Ishikawa (cell line): ENCODE measurements at regions not wholly inside any gene's neighbourhood (a gene's known extent, or its start where the extent isn't known, plus 50 kb on each side); places are given as distances from the start of the nearest gene placed in this dataset.

Experiments used
- CEBPB ChIP-seq: IDR thresholded peaks from 2 replicates; pipeline ENCODE4 v1.6.1; 2012
- CREB1 ChIP-seq: IDR thresholded peaks from 2 replicates; pipeline ENCODE4 v1.6.1; 2012; ENCODE audit warnings: low read depth
- EGR1 ChIP-seq: IDR thresholded peaks from 2 replicates; pipeline ENCODE4 v1.6.1; 2012
- EP300 ChIP-seq: IDR thresholded peaks from 2 replicates; pipeline ENCODE4 v1.6.1; 2012; ENCODE audit warnings: borderline replicate concordance
- FOXM1 ChIP-seq: IDR thresholded peaks from 2 replicates; pipeline ENCODE4 v1.6.1; 2012; ENCODE audit warnings: low read depth, borderline replicate concordance
- NFIC ChIP-seq: IDR thresholded peaks from 2 replicates; pipeline ENCODE4 v1.6.1; 2012
- RAD21 ChIP-seq: IDR thresholded peaks from 2 replicates; pipeline ENCODE4 v1.6.1; 2012; ENCODE audit warnings: low read depth
- TAF1 ChIP-seq: IDR thresholded peaks from 2 replicates; pipeline ENCODE4 v1.6.1; 2012; ENCODE audit warnings: low read depth, mild to moderate bottlenecking
- TCF12 ChIP-seq: IDR thresholded peaks from 2 replicates; pipeline ENCODE4 v1.6.1; 2012; ENCODE audit warnings: low read depth
- TEAD4 ChIP-seq: IDR thresholded peaks from 2 replicates; pipeline ENCODE4 v1.6.1; 2012
- USF1 ChIP-seq: IDR thresholded peaks from 2 replicates; pipeline ENCODE4 v1.6.1; 2012
- YY1 ChIP-seq: IDR thresholded peaks from 2 replicates; pipeline ENCODE4 v1.6.1; 2012; ENCODE audit warnings: low read depth
- ZBTB7A ChIP-seq: IDR thresholded peaks from 2 replicates; pipeline ENCODE4 v1.6.1; 2012; ENCODE audit warnings: low read depth
- TF ChIP-seq, protein P1 (sequence below): IDR thresholded peaks from 2 replicates; pipeline ENCODE4 v1.6.1; 2012
- TF ChIP-seq, protein P2 (sequence below): IDR thresholded peaks from 2 replicates; pipeline ENCODE4 v1.6.1; 2012; ENCODE audit warnings: low read depth, mild to moderate bottlenecking

DNA sequence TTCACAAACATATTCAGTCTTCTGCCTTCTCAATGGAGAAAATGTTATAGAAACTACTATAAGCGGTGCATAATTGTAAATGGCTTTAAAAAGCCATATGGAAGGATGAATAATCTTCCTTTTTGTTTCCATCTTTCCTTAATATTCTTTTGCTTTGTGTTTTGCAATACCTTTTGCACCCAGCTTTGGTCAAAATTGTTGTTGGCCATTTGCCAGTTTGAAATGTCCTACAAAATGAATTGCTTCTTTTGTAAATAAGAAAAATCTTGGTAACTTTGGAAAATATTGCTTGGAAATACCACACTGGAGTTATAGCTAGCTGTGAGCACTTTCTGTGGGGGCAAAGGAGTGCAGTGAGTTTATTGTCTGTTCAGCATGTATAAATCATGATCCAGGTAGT lies 93.5 kb upstream of the NR2F2 start:
- TF ChIP-seq EGR1 = no peak
- TF ChIP-seq CEBPB = no peak
- TF ChIP-seq TAF1 = no peak
- TF ChIP-seq, protein P1, sequence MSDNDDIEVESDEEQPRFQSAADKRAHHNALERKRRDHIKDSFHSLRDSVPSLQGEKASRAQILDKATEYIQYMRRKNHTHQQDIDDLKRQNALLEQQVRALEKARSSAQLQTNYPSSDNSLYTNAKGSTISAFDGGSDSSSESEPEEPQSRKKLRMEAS = no peak
- TF ChIP-seq TEAD4 = no peak
- TF ChIP-seq CREB1 = no peak
- no peak for TF ChIP-seq ZBTB7A
- TF ChIP-seq USF1 = no peak
- no peak for TF ChIP-seq YY1
- no peak for TF ChIP-seq RAD21

GRCh38 chr15:96242761-96243160 lies 87.7 kb upstream of the NR2F2 start:
- no peak for TF ChIP-seq TAF1
- no peak for TF ChIP-seq USF1

DNA sequence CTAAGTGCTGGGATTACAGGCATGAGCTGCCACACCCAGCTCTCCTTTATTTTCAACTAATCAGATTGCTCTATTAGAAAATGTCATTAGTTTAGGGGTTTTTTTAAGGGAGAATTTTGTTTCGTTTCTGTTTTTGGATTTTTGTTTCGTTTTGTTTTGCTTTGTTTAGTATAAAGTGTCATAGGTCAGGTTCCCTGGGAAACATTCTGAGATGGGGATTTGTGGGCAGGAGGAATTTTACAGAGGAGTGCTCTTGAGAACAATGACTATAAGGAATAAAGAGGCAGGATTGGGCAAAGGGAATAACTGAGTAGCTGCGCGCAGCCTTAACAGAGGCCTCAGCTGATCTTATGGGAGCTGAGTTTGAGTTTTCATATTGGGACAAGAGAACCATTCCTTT lies 86.8 kb upstream of the NR2F2 start:
- no peak for TF ChIP-seq TEAD4
- TF ChIP-seq NFIC = no peak
- TF ChIP-seq, protein P1 = no peak
- TF ChIP-seq USF1 = no peak
- TF ChIP-seq EGR1 = no peak
- TF ChIP-seq, protein P2, sequence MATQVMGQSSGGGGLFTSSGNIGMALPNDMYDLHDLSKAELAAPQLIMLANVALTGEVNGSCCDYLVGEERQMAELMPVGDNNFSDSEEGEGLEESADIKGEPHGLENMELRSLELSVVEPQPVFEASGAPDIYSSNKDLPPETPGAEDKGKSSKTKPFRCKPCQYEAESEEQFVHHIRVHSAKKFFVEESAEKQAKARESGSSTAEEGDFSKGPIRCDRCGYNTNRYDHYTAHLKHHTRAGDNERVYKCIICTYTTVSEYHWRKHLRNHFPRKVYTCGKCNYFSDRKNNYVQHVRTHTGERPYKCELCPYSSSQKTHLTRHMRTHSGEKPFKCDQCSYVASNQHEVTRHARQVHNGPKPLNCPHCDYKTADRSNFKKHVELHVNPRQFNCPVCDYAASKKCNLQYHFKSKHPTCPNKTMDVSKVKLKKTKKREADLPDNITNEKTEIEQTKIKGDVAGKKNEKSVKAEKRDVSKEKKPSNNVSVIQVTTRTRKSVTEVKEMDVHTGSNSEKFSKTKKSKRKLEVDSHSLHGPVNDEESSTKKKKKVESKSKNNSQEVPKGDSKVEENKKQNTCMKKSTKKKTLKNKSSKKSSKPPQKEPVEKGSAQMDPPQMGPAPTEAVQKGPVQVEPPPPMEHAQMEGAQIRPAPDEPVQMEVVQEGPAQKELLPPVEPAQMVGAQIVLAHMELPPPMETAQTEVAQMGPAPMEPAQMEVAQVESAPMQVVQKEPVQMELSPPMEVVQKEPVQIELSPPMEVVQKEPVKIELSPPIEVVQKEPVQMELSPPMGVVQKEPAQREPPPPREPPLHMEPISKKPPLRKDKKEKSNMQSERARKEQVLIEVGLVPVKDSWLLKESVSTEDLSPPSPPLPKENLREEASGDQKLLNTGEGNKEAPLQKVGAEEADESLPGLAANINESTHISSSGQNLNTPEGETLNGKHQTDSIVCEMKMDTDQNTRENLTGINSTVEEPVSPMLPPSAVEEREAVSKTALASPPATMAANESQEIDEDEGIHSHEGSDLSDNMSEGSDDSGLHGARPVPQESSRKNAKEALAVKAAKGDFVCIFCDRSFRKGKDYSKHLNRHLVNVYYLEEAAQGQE = no peak
- no peak for TF ChIP-seq FOXM1
- no peak for TF ChIP-seq EP300
- no peak for TF ChIP-seq RAD21
- no peak for TF ChIP-seq TAF1

DNA sequence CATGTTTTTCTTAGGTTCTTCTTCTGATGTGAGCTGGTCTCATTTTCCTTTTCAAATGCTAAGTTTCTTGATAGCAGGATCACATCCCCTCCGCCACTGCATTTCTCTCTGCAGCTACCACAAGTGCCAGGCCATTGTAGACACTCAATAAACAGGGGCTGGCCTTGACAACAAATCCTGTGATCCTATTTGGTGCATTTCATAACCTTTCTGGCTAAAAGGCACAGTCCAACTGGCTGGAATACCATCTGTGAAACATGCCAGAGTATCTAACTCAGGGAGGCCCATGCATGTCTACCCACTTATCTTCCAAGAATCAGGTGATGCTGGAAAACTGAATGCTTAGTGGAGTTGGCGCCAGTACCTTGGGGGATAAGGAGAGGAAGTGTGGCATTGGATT lies 85.2 kb upstream of the NR2F2 start:
- TF ChIP-seq FOXM1 = no peak

DNA sequence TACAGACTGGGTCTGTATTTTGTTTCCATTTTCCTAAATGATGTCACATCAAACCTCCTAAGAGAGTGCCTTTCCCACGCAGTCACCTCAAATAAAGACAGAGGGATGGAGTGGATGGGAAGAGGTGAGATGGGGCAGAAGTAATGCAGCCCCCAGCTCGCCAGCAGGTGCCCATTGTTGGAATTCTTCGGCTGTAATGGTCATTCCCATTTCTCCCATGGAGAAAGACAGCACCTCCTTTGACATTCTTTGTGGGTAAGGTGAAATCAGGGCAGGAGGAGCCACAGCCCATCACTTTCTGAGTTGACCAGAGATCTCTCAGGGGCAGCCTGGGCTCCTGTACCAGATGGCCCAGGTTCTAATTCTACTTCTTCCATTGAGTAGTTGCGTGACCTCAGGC lies 84.4 kb upstream of the NR2F2 start:
- TF ChIP-seq, protein P1 = no peak
- no peak for TF ChIP-seq USF1
- TF ChIP-seq, protein P2 = no peak
- no peak for TF ChIP-seq FOXM1
- TF ChIP-seq TAF1 = no peak
- no peak for TF ChIP-seq TEAD4

- no peak for TF ChIP-seq TAF1
- TF ChIP-seq, protein P1 = no peak
Observed at GRCh38 chr15:96247621-96248305, 82.7 kb upstream of the NR2F2 start.

DNA sequence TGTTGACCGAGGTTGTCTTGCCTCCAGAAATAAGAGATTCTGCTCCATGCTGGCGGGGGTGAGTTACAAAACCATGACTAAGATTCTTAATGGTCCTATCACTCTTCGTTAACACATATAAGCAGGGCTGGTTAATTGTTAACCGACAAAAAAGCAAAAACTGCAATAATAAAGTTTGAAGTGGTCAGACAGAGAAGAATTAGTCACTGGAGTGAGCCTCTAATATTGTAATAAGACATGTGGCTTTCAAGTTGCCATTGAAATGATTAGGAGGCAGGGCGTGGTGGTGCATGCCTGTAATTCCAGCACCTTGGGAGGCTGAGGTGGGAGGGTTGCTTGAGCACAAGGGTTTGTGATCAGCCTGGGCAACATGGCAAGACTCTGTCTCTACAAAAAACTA lies 78.4 kb upstream of the NR2F2 start:
- TF ChIP-seq FOXM1 = no peak
- TF ChIP-seq EGR1 = no peak
- no peak for TF ChIP-seq NFIC
- TF ChIP-seq, protein P1 = no peak
- no peak for TF ChIP-seq EP300
- TF ChIP-seq YY1 = no peak
- no peak for TF ChIP-seq RAD21
- TF ChIP-seq, protein P2 = no peak
- no peak for TF ChIP-seq USF1
- no peak for TF ChIP-seq TCF12
- no peak for TF ChIP-seq ZBTB7A
- TF ChIP-seq CREB1 = no peak
- TF ChIP-seq CEBPB = no peak
